ENCODE measurements at regions not wholly inside any gene's neighbourhood (a gene's known extent, or its start where the extent isn't known, plus 50 kb on each side); places are given as distances from the start of the nearest gene placed in this dataset.

DNA sequence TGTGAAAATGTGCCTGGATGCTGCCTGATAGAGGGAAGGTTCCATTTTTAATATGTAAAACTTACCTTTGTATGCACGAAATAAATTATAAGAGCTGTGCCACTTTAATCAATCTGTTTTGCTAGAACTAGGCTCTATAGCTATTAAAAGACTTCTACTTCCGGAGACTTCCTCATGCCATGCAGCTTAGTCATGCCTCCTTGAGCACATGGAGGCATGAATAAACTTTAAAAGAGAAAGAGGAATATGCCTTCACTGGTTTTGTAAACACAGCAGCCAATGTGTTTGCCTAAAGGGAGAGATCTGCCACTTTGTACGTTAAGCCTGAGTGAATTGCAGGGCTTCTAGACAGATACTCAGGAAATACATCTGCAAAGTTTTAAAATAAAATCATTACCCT, 604.6 kb downstream of the LRRIQ3 start (continued):
- TF ChIP-seq, protein P1, sequence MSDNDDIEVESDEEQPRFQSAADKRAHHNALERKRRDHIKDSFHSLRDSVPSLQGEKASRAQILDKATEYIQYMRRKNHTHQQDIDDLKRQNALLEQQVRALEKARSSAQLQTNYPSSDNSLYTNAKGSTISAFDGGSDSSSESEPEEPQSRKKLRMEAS (IDR thresholded peaks at IDR 0.05; ENCODE audit: low read depth, low read length) = no peak
- no peak for TF ChIP-seq ZBED1 (IDR thresholded peaks at IDR 0.05; ENCODE audit: borderline replicate concordance)

DNA sequence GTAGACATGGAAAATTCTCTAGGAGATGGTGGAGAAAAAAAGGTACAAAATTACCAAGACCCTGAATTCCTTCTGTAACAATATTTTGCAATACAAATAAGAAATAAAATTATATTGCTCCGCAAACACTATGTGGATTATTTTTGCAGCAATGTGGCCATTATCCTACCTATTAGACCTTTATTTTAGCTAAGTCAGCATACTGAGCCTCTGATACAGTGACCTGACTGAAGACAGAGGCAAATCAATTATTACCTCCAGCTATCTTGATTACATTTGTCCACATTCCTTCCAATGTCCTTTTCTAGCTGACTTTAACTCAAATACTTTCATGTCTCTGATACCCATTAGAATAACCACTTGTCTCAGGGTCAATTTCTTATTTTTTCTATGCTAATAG, 610.9 kb downstream of the LRRIQ3 start:
- no peak overlapping the region for H3K4me2 ChIP-seq (ENCODE audit: control insufficient read depth, insufficient read depth)
- WGBS (ENCODE audit: insufficient coverage, insufficient replicate concordance, low lambda C conversion rate, missing lambda C conversion rate) = 100% methylated on average over 1 of the region's 1 CpG
- no peaks in the 10 kb centered on the region for H3K9me3 ChIP-seq (replicated peaks; ENCODE audit: control insufficient read depth, insufficient read depth, low read length)
- in situ Hi-C loops (cut with MboI) (no loop called here), intact Hi-C loops (cut with micrococcal nuclease; ENCODE audit: unreplicated experiment) (no loop called here)
- no peak overlapping the region for H3K4me3 ChIP-seq
- H4K20me1 ChIP-seq (ENCODE audit: control insufficient read depth, insufficient read depth) = no peaks in the 10 kb centered on the region
- ATAC-seq (no peak), FAIRE-seq (no peak), DNase-seq (ENCODE audit: low read depth, low spot score) (no peak)
- H3K27ac ChIP-seq (ENCODE audit: control insufficient read depth, insufficient read depth) = no peak overlapping the region
- SMC1A ChIA-PET (ENCODE audit: uncharacterized antibody, unreplicated experiment) = no interaction called here
- RAD21 ChIA-PET (ENCODE audit: unreplicated experiment) = no interaction called here
- TF ChIP-seq MEF2B (IDR thresholded peaks at IDR 0.05; ENCODE audit: partially characterized antibody, poor library complexity, severe bottlenecking) = no peak
- H3K4me1 ChIP-seq (ENCODE audit: control insufficient read depth, insufficient read depth, low read length) = no peaks in the 10 kb centered on the region
- no TSS peak for BruUV-seq (replicated peaks)
- no peaks in the 10 kb centered on the region for H3K79me2 ChIP-seq (ENCODE audit: control insufficient read depth, insufficient read depth, low read length)
- CTCF ChIA-PET = no interaction called here
- H3K27me3 ChIP-seq (replicated peaks in 1 of 2; ENCODE audit: control insufficient read depth in 2 of 2, insufficient read depth in 2 of 2, low read length in 1 of 2) = no peaks in the 10 kb centered on the region
- H3K36me3 ChIP-seq (ENCODE audit: control insufficient read depth in 2 of 2, insufficient read depth in 2 of 2, low read length in 1 of 2) = no peaks in the 10 kb centered on the region
- no peak overlapping the region for H2AFZ ChIP-seq (ENCODE audit: control insufficient read depth, low read depth, low read length)
- H3K9ac ChIP-seq (ENCODE audit: control insufficient read depth, insufficient read depth, low read length) = no peak overlapping the region
- POLR2A ChIA-PET = no interaction called here

DNA sequence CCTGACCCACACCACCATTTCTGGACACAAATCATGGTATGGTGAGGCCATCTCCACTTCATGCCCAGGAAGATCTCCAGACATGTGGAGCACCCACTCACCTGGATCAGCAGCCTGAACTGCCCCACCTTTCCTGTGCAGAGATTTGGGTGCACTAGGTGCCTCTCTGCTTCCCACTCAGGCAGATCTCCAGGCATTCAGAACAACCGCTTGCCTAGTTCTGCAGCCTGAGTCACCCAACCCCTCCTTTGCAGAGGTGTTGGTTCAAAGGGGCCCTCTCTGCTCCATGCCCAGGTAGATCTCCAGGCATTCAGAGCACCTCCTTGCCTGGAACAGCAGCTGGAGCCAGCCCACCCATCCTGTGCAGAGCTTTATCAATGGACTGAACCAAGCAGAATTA, 620.8 kb downstream of the LRRIQ3 start:
- H2AFZ ChIP-seq (ENCODE audit: control insufficient read depth, low read depth, low read length) = no peak overlapping the region
- 67% methylated on average over 1 of the region's 1 CpG for WGBS (ENCODE audit: insufficient coverage, insufficient replicate concordance, low lambda C conversion rate, missing lambda C conversion rate)
- no peak for ATAC-seq
- in situ Hi-C loops (cut with MboI) = no loop called here
- H3K4me2 ChIP-seq (ENCODE audit: control insufficient read depth, insufficient read depth) = no peak overlapping the region
- SMC1A ChIA-PET (ENCODE audit: uncharacterized antibody, unreplicated experiment) = no interaction called here
- FAIRE-seq = no peak
- H4K20me1 ChIP-seq (ENCODE audit: control insufficient read depth, insufficient read depth) = no peaks in the 10 kb centered on the region
- no peak overlapping the region for H3K4me3 ChIP-seq
- POLR2A ChIA-PET = no interaction called here
- intact Hi-C loops (cut with micrococcal nuclease; ENCODE audit: unreplicated experiment) = no loop called here
- no peak for DNase-seq (ENCODE audit: low read depth, low spot score)
- H3K27ac ChIP-seq (ENCODE audit: control insufficient read depth, insufficient read depth) = no peak overlapping the region
- no peaks in the 10 kb centered on the region for H3K4me1 ChIP-seq (ENCODE audit: control insufficient read depth, insufficient read depth, low read length)
- H3K36me3 ChIP-seq (ENCODE audit: control insufficient read depth in 2 of 2, insufficient read depth in 2 of 2, low read length in 1 of 2) = no peaks in the 10 kb centered on the region
- RAD21 ChIA-PET (ENCODE audit: unreplicated experiment) = no interaction called here
- CTCF ChIA-PET = no interaction called here
- H3K27me3 ChIP-seq (replicated peaks in 1 of 2; ENCODE audit: control insufficient read depth in 2 of 2, insufficient read depth in 2 of 2, low read length in 1 of 2) = no peaks in the 10 kb centered on the region
- no peaks in the 10 kb centered on the region for H3K9me3 ChIP-seq (replicated peaks; ENCODE audit: control insufficient read depth, insufficient read depth, low read length)
- H3K9ac ChIP-seq (ENCODE audit: control insufficient read depth, insufficient read depth, low read length) = no peak overlapping the region
- no peaks in the 10 kb centered on the region for H3K79me2 ChIP-seq (ENCODE audit: control insufficient read depth, insufficient read depth, low read length)
- BruUV-seq (replicated peaks) = no TSS peak
- TF ChIP-seq SREBF2 (IDR thresholded peaks at IDR 0.05; ENCODE audit: low read length) = no peak
- no peak for TF ChIP-seq NFYA (IDR thresholded peaks at IDR 0.05; ENCODE audit: borderline replicate concordance, low read depth, low read length)
- TF ChIP-seq, protein P2, sequence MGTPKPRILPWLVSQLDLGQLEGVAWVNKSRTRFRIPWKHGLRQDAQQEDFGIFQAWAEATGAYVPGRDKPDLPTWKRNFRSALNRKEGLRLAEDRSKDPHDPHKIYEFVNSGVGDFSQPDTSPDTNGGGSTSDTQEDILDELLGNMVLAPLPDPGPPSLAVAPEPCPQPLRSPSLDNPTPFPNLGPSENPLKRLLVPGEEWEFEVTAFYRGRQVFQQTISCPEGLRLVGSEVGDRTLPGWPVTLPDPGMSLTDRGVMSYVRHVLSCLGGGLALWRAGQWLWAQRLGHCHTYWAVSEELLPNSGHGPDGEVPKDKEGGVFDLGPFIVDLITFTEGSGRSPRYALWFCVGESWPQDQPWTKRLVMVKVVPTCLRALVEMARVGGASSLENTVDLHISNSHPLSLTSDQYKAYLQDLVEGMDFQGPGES (IDR thresholded peaks at IDR 0.05) = no peak
- TF ChIP-seq SMAD1 (IDR thresholded peaks at IDR 0.05; ENCODE audit: low read depth, partially characterized antibody) = no peak
- no peak for TF ChIP-seq CREB1 (IDR thresholded peaks at IDR 0.05; ENCODE audit: low read depth)
- TF ChIP-seq NFXL1 (IDR thresholded peaks at IDR 0.05; ENCODE audit: borderline replicate concordance) = no peak
- TF ChIP-seq CHD1 (IDR thresholded peaks at IDR 0.05; ENCODE audit: low read depth, low read length) = no peak
- TF ChIP-seq, protein P3, sequence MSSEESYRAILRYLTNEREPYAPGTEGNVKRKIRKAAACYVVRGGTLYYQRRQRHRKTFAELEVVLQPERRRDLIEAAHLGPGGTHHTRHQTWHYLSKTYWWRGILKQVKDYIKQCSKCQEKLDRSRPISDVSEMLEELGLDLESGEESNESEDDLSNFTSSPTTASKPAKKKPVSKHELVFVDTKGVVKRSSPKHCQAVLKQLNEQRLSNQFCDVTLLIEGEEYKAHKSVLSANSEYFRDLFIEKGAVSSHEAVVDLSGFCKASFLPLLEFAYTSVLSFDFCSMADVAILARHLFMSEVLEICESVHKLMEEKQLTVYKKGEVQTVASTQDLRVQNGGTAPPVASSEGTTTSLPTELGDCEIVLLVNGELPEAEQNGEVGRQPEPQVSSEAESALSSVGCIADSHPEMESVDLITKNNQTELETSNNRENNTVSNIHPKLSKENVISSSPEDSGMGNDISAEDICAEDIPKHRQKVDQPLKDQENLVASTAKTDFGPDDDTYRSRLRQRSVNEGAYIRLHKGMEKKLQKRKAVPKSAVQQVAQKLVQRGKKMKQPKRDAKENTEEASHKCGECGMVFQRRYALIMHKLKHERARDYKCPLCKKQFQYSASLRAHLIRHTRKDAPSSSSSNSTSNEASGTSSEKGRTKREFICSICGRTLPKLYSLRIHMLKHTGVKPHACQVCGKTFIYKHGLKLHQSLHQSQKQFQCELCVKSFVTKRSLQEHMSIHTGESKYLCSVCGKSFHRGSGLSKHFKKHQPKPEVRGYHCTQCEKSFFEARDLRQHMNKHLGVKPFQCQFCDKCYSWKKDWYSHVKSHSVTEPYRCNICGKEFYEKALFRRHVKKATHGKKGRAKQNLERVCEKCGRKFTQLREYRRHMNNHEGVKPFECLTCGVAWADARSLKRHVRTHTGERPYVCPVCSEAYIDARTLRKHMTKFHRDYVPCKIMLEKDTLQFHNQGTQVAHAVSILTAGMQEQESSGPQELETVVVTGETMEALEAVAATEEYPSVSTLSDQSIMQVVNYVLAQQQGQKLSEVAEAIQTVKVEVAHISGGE (CRISPR knock-in tag; IDR thresholded peaks at IDR 0.05) = no peak
- no peak for TF ChIP-seq ZNF274 (IDR thresholded peaks at IDR 0.05; ENCODE audit: insufficient read depth, insufficient read length)
- TF ChIP-seq MYB (IDR thresholded peaks at IDR 0.05; ENCODE audit: borderline replicate concordance, low read depth, low read length) = no peak
- TF ChIP-seq MYC (IDR thresholded peaks at IDR 0.05; ENCODE audit: insufficient read depth, insufficient read length, insufficient replicate concordance, low read length, severe bottlenecking) = no peak
